ENCODE measurements at regions not wholly inside any gene's neighbourhood (a gene's known extent, or its start where the extent isn't known, plus 50 kb on each side); places are given as distances from the start of the nearest gene placed in this dataset.

DNA sequence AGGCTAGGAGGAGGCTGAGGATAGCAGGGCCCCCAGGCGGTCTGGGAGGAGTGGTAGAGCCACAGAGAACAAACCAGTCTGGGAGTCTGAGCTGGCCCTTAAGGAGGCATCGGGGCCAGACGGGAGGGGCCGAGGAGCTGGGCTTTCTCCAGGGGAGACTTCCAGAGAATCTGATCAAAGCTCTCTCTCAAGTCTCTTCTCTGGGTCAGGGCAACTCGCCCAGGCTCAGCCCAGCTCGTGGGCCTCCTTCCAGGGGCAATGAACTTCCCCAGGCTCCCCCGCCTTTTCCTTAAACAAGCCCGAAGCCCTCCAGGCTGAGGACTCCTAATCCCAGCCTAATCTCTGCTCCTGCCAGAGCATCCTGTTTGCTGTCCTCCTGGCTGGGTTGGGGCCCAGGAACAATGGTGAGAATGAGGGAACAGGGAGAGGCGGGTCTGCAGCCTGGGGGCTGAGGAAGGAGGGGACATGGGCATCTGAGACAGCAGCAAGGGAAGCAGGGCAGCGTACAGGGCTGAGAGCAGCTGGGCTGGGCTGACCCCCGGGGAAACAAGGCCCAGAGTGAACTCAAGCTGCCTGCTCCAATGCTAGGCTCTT lies 173.6 kb downstream of the ANKRD60 start (continued):
- TF ChIP-seq, protein P1, sequence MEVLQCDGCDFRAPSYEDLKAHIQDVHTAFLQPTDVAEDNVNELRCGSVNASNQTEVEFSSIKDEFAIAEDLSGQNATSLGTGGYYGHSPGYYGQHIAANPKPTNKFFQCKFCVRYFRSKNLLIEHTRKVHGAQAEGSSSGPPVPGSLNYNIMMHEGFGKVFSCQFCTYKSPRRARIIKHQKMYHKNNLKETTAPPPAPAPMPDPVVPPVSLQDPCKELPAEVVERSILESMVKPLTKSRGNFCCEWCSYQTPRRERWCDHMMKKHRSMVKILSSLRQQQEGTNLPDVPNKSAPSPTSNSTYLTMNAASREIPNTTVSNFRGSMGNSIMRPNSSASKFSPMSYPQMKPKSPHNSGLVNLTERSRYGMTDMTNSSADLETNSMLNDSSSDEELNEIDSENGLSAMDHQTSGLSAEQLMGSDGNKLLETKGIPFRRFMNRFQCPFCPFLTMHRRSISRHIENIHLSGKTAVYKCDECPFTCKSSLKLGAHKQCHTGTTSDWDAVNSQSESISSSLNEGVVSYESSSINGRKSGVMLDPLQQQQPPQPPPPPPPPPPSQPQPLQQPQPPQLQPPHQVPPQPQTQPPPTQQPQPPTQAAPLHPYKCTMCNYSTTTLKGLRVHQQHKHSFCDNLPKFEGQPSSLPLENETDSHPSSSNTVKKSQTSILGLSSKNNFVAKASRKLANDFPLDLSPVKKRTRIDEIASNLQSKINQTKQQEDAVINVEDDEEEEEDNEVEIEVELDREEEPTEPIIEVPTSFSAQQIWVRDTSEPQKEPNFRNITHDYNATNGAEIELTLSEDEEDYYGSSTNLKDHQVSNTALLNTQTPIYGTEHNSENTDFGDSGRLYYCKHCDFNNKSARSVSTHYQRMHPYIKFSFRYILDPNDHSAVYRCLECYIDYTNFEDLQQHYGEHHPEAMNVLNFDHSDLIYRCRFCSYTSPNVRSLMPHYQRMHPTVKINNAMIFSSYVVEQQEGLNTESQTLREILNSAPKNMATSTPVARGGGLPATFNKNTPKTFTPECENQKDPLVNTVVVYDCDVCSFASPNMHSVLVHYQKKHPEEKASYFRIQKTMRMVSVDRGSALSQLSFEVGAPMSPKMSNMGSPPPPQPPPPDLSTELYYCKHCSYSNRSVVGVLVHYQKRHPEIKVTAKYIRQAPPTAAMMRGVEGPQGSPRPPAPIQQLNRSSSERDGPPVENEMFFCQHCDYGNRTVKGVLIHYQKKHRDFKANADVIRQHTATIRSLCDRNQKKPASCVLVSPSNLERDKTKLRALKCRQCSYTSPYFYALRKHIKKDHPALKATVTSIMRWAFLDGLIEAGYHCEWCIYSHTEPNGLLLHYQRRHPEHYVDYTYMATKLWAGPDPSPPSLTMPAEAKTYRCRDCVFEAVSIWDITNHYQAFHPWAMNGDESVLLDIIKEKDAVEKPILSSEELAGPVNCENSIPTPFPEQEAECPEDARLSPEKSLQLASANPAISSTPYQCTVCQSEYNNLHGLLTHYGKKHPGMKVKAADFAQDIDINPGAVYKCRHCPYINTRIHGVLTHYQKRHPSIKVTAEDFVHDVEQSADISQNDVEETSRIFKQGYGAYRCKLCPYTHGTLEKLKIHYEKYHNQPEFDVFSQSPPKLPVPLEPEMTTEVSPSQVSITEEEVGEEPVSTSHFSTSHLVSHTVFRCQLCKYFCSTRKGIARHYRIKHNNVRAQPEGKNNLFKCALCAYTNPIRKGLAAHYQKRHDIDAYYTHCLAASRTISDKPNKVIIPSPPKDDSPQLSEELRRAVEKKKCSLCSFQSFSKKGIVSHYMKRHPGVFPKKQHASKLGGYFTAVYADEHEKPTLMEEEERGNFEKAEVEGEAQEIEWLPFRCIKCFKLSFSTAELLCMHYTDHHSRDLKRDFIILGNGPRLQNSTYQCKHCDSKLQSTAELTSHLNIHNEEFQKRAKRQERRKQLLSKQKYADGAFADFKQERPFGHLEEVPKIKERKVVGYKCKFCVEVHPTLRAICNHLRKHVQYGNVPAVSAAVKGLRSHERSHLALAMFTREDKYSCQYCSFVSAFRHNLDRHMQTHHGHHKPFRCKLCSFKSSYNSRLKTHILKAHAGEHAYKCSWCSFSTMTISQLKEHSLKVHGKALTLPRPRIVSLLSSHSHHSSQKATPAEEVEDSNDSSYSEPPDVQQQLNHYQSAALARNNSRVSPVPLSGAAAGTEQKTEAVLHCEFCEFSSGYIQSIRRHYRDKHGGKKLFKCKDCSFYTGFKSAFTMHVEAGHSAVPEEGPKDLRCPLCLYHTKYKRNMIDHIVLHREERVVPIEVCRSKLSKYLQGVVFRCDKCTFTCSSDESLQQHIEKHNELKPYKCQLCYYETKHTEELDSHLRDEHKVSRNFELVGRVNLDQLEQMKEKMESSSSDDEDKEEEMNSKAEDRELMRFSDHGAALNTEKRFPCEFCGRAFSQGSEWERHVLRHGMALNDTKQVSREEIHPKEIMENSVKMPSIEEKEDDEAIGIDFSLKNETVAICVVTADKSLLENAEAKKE (CRISPR knock-in tag; IDR thresholded peaks at IDR 0.05): no peak
- TF ChIP-seq EZH2phosphoT487 (IDR thresholded peaks at IDR 0.05; ENCODE audit: unreplicated experiment): no peak
- TF ChIP-seq EZH2 (IDR thresholded peaks at IDR 0.05; ENCODE audit: low read depth, unreplicated experiment): no peak
- no peak for TF ChIP-seq ZNF114 (CRISPR knock-in tag; IDR thresholded peaks at IDR 0.05)
- TF ChIP-seq, protein P2, sequence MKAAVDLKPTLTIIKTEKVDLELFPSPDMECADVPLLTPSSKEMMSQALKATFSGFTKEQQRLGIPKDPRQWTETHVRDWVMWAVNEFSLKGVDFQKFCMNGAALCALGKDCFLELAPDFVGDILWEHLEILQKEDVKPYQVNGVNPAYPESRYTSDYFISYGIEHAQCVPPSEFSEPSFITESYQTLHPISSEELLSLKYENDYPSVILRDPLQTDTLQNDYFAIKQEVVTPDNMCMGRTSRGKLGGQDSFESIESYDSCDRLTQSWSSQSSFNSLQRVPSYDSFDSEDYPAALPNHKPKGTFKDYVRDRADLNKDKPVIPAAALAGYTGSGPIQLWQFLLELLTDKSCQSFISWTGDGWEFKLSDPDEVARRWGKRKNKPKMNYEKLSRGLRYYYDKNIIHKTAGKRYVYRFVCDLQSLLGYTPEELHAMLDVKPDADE (IDR thresholded peaks at IDR 0.05): no peak

DNA sequence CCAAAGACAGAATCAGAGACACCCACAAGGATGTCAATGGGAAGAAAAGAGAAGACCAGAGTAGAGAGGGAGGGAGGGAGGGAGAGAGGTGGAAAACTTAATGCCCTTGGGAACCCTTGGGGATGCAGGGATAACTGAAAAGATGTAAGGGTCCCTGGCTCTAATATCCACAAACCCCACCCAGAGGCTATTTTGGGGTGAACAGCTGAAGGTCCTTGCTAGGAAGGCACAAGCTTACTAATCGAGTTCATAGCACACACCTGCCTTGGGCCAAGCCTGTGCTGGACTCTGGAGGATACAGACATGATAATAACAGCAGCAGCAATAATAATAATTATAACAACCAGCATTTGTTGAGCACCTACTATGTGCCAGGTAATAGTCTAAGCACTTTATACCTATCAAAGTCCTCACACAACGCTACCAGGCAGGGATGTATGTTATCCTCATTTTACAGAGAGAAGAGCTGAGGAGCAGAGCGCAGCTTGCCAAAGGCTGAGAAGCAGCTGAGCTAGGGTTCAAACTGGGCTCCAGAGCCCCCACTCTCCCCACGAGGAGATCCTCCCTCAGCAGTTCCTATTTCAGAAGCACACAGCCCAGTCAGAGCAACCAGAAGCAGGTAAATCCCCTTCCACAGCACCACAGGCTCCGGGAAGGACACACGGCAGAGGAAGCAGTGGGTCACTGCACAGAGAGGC lies 174.2 kb downstream of the ANKRD60 start:
- Mint-ChIP-seq H3K27me3 (ENCODE audit: insufficient read depth, low read depth, poor library complexity) (peaks cover 10% of the 10 kb centered on the region), H3K27ac (no peak overlapping the region), H3K4me3 (no peak overlapping the region), H3K9me3 (peaks cover 10% of the 10 kb centered on the region; the same call in 2 of the 3 replicates), H3K36me3 (ENCODE audit: low read depth) (no peaks in the 10 kb centered on the region), H3K4me1 (peaks cover 32% of the 10 kb centered on the region)
- Histone ChIP-seq H3K4me3 (no peak overlapping the region), H3F3A (replicated peaks; ENCODE audit: low read depth) (no peaks in the 10 kb centered on the region), H3K27ac (ENCODE audit: low read depth) (no peak overlapping the region), H4K20me1 (replicated peaks; ENCODE audit: insufficient read depth) (no peaks in the 10 kb centered on the region), H3K36me3 (ENCODE audit: insufficient read depth) (no peaks in the 10 kb centered on the region), H3K4me2 (no peak overlapping the region), H3K79me2 (replicated peaks; ENCODE audit: insufficient read depth) (no peaks in the 10 kb centered on the region), H3K27me3 (ENCODE audit: insufficient read depth) (no peaks in the 10 kb centered on the region), H2AFZ (peak overlapping the region; percentile 94; the same call in 1 of the 2 replicates), H3K9me2 (ENCODE audit: insufficient read depth) (0 out of 2 replicates have a peak, but pooled peaks cover 6% of the 10 kb centered on the region), H3K4me1 (ENCODE audit: insufficient read depth) (peaks cover 6% of the 10 kb centered on the region; the same call in 1 of the 2 replicates)
- no peak for TF ChIP-seq EZH2 (IDR thresholded peaks at IDR 0.05; ENCODE audit: low read depth, unreplicated experiment)
- TF ChIP-seq NANOG (IDR thresholded peaks at IDR 0.05; ENCODE audit: borderline replicate concordance): no peak
- TF ChIP-seq POLR2AphosphoS5 (IDR thresholded peaks at IDR 0.05; ENCODE audit: low read depth): no peak
- TF ChIP-seq ZNF331 (CRISPR knock-in tag; IDR thresholded peaks at IDR 0.05; ENCODE audit: low read depth): no peak
- TF ChIP-seq, protein P3, sequence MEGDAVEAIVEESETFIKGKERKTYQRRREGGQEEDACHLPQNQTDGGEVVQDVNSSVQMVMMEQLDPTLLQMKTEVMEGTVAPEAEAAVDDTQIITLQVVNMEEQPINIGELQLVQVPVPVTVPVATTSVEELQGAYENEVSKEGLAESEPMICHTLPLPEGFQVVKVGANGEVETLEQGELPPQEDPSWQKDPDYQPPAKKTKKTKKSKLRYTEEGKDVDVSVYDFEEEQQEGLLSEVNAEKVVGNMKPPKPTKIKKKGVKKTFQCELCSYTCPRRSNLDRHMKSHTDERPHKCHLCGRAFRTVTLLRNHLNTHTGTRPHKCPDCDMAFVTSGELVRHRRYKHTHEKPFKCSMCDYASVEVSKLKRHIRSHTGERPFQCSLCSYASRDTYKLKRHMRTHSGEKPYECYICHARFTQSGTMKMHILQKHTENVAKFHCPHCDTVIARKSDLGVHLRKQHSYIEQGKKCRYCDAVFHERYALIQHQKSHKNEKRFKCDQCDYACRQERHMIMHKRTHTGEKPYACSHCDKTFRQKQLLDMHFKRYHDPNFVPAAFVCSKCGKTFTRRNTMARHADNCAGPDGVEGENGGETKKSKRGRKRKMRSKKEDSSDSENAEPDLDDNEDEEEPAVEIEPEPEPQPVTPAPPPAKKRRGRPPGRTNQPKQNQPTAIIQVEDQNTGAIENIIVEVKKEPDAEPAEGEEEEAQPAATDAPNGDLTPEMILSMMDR (conservative IDR thresholded peaks at IDR 0.05; ENCODE audit: low read depth in 2 of 2): no peak
- TF ChIP-seq, protein P4, sequence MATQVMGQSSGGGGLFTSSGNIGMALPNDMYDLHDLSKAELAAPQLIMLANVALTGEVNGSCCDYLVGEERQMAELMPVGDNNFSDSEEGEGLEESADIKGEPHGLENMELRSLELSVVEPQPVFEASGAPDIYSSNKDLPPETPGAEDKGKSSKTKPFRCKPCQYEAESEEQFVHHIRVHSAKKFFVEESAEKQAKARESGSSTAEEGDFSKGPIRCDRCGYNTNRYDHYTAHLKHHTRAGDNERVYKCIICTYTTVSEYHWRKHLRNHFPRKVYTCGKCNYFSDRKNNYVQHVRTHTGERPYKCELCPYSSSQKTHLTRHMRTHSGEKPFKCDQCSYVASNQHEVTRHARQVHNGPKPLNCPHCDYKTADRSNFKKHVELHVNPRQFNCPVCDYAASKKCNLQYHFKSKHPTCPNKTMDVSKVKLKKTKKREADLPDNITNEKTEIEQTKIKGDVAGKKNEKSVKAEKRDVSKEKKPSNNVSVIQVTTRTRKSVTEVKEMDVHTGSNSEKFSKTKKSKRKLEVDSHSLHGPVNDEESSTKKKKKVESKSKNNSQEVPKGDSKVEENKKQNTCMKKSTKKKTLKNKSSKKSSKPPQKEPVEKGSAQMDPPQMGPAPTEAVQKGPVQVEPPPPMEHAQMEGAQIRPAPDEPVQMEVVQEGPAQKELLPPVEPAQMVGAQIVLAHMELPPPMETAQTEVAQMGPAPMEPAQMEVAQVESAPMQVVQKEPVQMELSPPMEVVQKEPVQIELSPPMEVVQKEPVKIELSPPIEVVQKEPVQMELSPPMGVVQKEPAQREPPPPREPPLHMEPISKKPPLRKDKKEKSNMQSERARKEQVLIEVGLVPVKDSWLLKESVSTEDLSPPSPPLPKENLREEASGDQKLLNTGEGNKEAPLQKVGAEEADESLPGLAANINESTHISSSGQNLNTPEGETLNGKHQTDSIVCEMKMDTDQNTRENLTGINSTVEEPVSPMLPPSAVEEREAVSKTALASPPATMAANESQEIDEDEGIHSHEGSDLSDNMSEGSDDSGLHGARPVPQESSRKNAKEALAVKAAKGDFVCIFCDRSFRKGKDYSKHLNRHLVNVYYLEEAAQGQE (IDR thresholded peaks at IDR 0.05; ENCODE audit: unreplicated experiment): no peak
- ATAC-seq (no peak), DNase-seq (ENCODE audit: low spot score) (no peak)
